Thoracic aorta (tissue), 2 donors: ENCODE measurements at regions not wholly inside any gene's neighbourhood (a gene's known extent, or its start where the extent isn't known, plus 50 kb on each side); places are given as distances from the start of the nearest gene placed in this dataset.
"Not testable (repeated sequence)": the region's sequence is repeated elsewhere in the genome, so short reads cannot be mapped to it uniquely, and the experiment has no call there.

Source experiments
- ATAC-seq: fragments of 150-250 bp; one replicate; pipeline ENCODE4 v1.8.0; 2017; ENCODE audit warnings: low read depth; ENCODE audit not compliant: insufficient number of reproducible peaks, low FRiP score
- DNase-seq: peaks from one replicate; pipeline ENCODE4 v3.0.0-alpha.2; 2020; ENCODE audit warnings: low spot score
- H3K27ac ChIP-seq, 2 donors: fragments of 200-600 bp; sonication (generic); 1 replicate in 1 of 2; 2 replicates in 1 of 2; pipeline ENCODE4 v1.5.1; 2016; ENCODE audit warnings: mild to moderate bottlenecking in 2 of 2, moderate library complexity in 2 of 2
- H3K27me3 ChIP-seq: fragments of 200-600 bp; sonication (generic); replicated peaks from 2 replicates; pipeline ENCODE4 v1.6.0; 2016; ENCODE audit warnings: mild to moderate bottlenecking; ENCODE audit not compliant: insufficient read depth
- H3K36me3 ChIP-seq: fragments of 200-600 bp; sonication (generic); one replicate; pipeline ENCODE4 v1.5.1; 2016
- H3K4me1 ChIP-seq, 2 donors: fragments of 200-600 bp; sonication (generic); 1 replicate in 1 of 2; 2 replicates in 1 of 2; pipeline versions ENCODE4 v1.5.1 to v1.6.0; 2016; ENCODE audit warnings: low read depth in 2 of 2, mild to moderate bottlenecking in 1 of 2; ENCODE audit not compliant: control insufficient read depth in 1 of 2
- H3K4me3 ChIP-seq: fragments of 200-600 bp; sonication (generic); 2 replicates; pipeline ENCODE4 v1.5.1; 2016; ENCODE audit warnings: mild to moderate bottlenecking
- H3K9me3 ChIP-seq: fragments of 200-600 bp; sonication (generic); 2 replicates; pipeline ENCODE4 v1.5.1; 2016
- CTCF ChIP-seq: fragments of 200-600 bp; sonication (generic); IDR thresholded peaks from one replicate; pipeline ENCODE4 v1.5.1; 2019; ENCODE audit warnings: antibody characterized with exemption

DNA sequence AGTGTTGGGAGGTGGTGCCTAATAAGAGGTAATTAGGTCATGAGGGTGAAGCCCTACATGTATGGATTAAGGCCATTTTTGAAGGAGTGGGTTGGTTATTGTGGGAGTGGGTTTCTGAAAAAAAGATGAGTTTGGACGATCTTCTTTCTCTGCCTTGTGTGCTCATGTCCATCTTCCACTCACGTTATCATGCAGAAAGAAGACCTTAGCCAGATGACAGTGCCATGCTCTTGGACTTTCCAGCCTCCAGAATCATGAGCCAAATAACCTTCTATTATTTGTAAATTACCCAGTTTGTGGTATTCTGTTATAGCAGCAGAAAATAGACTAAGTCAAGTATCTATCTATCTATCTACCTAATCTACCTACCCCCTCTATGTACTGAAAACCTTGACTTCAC is 71.9 kb downstream of the SDR9C7 start:
- TF ChIP-seq CTCF: no peak

DNA sequence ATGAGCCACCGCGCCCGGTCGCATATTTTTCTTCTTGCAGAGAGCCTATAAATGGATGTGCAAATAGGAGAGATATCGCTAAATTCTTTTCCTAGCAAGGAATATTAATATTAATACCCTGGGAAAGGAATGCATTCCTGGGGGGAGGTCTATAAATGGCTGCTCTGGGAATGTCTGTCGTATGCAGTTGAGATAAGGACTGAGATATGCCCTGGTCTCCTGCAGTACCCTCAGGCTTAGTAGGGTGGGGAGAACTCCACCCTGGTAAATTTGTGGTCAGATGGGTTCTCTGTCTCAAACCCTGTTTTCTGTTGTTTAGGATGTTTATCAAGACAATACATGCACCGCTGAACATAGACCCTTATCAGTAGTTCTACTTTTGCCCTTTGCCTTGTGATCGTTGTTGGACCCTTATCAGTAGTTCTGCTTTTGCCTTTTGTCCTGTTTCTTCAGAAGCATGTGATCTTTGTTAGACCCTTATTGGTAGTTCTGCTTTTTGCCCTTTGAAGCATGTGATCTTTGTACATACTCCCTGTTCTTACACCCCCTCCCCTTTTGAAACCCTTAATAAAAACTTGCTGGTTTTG is 80.7 kb downstream of the SDR9C7 start:
- not testable (repeated sequence) for ATAC-seq, H3K27ac ChIP-seq, H3K4me1 ChIP-seq, H3K4me3 ChIP-seq, H3K27me3 ChIP-seq, DNase-seq, H3K36me3 ChIP-seq
- H3K9me3 ChIP-seq: peaks cover 12% of the 10 kb centered on the region

More for the DNA sequence above, 71.9 kb downstream of the SDR9C7 start:
- H3K4me3 ChIP-seq: no peak overlapping the region
- ATAC-seq (no peak), DNase-seq (no peak)
- H3K27ac ChIP-seq: no peak overlapping the region
- H3K27me3 ChIP-seq: no peaks in the 10 kb centered on the region
- H3K4me1 ChIP-seq: no peaks in the 10 kb centered on the region
- H3K36me3 ChIP-seq: no peaks in the 10 kb centered on the region
- H3K9me3 ChIP-seq: peaks cover 24% of the 10 kb centered on the region

GRCh38 chr12:56851462-56851861 is 82.7 kb downstream of the SDR9C7 start:
- H3K27ac ChIP-seq: no peak overlapping the region
- ATAC-seq (no peak), DNase-seq (no peak)
- H3K27me3 ChIP-seq: no peaks in the 10 kb centered on the region
- H3K9me3 ChIP-seq: peaks cover 12% of the 10 kb centered on the region
- no peak for TF ChIP-seq CTCF
- H3K36me3 ChIP-seq: no peaks in the 10 kb centered on the region
- no peak overlapping the region for H3K4me3 ChIP-seq
- H3K4me1 ChIP-seq: no peaks in the 10 kb centered on the region

DNA sequence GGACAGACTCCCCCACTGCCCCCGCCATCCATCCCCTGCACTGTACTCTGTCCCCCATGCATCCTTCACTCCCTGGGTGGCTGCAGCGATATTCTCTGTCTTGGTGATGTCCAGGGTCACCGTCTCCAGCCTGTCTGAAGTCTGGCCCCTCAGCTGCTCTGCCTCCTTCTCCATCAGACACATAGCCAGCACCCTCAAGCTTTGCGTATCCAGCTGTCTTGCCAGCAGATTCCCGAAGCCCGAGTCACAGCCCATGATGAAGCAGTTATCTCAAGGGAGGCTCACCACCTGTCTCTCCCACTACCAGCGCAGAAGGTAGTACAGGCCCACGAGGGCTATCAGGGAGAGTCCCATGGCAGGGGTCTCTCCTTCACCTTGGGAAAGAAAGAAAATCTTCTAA is 77.8 kb downstream of the HSD17B6 start:
- H3K4me1 ChIP-seq: peaks cover 2 to 39% of the 10 kb centered on the region in 2 donors
- no peak for TF ChIP-seq CTCF
- no peak overlapping the region for H3K4me3 ChIP-seq
- H3K27me3 ChIP-seq: no peaks in the 10 kb centered on the region
- ATAC-seq (no peak), DNase-seq (no peak)
- H3K36me3 ChIP-seq: no peaks in the 10 kb centered on the region
- H3K27ac ChIP-seq: no peak overlapping the region
- no peaks in the 10 kb centered on the region for H3K9me3 ChIP-seq

DNA sequence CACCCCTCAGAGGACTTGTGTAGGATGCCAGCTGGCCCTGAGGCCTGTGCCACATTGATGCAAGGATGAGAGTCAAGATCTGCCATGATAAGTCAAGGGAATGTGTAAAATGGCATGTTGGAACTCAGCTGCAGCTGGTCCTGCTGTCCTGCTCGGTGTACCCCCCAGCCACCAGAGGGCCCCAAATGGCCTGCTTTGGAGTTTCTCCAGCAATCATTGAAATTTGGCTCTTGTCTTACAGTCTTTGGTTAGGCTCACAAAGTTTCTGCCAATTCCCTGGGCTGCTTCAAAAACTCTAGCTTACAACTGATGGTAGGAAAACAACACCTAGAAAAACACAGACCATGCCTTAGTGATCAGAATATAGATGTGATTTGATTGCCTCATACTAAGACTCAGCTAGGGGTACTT is 76.8 kb downstream of the HSD17B6 start:
- H3K27ac ChIP-seq: no peak overlapping the region
- H3K36me3 ChIP-seq: no peaks in the 10 kb centered on the region
- DNase-seq (no peak), ATAC-seq (no peak)
- no peaks in the 10 kb centered on the region for H3K9me3 ChIP-seq
- no peaks in the 10 kb centered on the region for H3K27me3 ChIP-seq
- no peak for TF ChIP-seq CTCF
- H3K4me1 ChIP-seq: peaks cover 2 to 39% of the 10 kb centered on the region in 2 donors
- no peak overlapping the region for H3K4me3 ChIP-seq

DNA sequence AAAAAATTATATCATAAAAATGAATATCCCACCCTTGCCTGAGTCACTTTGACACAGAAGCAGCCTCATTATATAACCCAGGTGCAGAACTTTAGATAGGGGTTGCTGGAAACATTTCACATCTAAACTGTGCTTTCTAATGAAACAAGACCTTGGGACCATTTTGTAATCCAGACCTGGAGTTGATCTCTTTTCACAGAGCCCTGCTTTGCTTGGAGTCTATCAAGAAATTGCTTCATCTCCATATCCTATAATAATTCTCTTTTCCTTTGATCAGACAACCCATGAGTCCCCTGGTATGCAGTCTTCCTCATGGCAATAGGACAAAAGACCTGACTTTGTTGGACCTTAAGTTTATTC is 76.3 kb downstream of the HSD17B6 start:
- TF ChIP-seq CTCF: no peak
- no peaks in the 10 kb centered on the region for H3K36me3 ChIP-seq
- no peaks in the 10 kb centered on the region for H3K27me3 ChIP-seq
- peaks cover 2 to 39% of the 10 kb centered on the region in 2 donors for H3K4me1 ChIP-seq
- H3K4me3 ChIP-seq: no peak overlapping the region
- DNase-seq (no peak), ATAC-seq (no peak)
- no peak overlapping the region for H3K27ac ChIP-seq
- no peaks in the 10 kb centered on the region for H3K9me3 ChIP-seq
